ENCODE measurements at regions not wholly inside any gene's neighbourhood (a gene's known extent, or its start where the extent isn't known, plus 50 kb on each side); places are given as distances from the start of the nearest gene placed in this dataset.

DNA sequence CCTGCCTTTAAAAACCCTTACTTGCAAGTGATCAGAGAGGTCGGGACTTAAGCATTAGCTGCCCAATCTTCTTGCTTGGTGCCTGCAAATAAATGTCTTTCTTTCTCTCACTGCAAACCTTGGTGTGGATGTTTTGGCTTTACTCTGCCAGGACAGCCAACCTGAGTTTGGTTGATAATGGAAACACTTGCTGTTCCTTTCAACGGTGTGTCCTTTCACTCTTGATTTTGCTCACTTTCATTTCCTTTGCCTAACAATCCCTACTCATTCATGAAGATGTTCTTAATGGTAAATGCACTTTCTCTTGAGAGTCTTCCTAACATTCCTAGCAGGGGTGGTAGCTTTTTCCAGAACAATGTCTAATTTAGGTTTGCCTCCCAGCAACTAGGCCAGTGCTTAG, 366.2 kb downstream of the HRH4 start:
- TF ChIP-seq, protein P1, sequence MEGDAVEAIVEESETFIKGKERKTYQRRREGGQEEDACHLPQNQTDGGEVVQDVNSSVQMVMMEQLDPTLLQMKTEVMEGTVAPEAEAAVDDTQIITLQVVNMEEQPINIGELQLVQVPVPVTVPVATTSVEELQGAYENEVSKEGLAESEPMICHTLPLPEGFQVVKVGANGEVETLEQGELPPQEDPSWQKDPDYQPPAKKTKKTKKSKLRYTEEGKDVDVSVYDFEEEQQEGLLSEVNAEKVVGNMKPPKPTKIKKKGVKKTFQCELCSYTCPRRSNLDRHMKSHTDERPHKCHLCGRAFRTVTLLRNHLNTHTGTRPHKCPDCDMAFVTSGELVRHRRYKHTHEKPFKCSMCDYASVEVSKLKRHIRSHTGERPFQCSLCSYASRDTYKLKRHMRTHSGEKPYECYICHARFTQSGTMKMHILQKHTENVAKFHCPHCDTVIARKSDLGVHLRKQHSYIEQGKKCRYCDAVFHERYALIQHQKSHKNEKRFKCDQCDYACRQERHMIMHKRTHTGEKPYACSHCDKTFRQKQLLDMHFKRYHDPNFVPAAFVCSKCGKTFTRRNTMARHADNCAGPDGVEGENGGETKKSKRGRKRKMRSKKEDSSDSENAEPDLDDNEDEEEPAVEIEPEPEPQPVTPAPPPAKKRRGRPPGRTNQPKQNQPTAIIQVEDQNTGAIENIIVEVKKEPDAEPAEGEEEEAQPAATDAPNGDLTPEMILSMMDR (conservative IDR thresholded peaks at IDR 0.05): no peak
- no peak for TF ChIP-seq ZFX (IDR thresholded peaks at IDR 0.05)
